OCI-LY1 (cell line): ENCODE measurements at regions not wholly inside any gene's neighbourhood (a gene's known extent, or its start where the extent isn't known, plus 50 kb on each side); places are given as distances from the start of the nearest gene placed in this dataset.

Source experiments
- H2AFZ ChIP-seq: fragments of 200-600 bp; sonication (generic), shearing (Covaris generic); 2 replicates; pipeline ENCODE4 v1.6.0; 2014; ENCODE audit warnings: antibody characterized with exemption, mild to moderate bottlenecking, low read length
- H3F3A ChIP-seq: fragments of 200-600 bp; sonication (generic), shearing (Covaris generic); 2 replicates; pipeline ENCODE4 v1.6.0; 2014; ENCODE audit warnings: mild to moderate bottlenecking, antibody characterized with exemption, low read length, moderate library complexity; ENCODE audit not compliant: insufficient read depth
- H3K27ac ChIP-seq: fragments of 200-600 bp; sonication (generic); 2 replicates; pipeline ENCODE4 v1.5.1; 2014; ENCODE audit warnings: low read length, mixed run types, mild to moderate bottlenecking, low read depth; ENCODE audit not compliant: poor library complexity, severe bottlenecking
- H3K27me3 ChIP-seq: fragments of 200-600 bp; sonication (generic); 2 replicates; pipeline ENCODE4 v1.6.0; 2014; ENCODE audit warnings: antibody characterized with exemption, mild to moderate bottlenecking, low read length, moderate library complexity; ENCODE audit not compliant: insufficient read depth
- H3K36me3 ChIP-seq: fragments of 200-600 bp; sonication (generic); 2 replicates; pipeline ENCODE4 v1.6.1; 2014; ENCODE audit warnings: mild to moderate bottlenecking, antibody characterized with exemption, low read length, moderate library complexity, mixed read lengths; ENCODE audit not compliant: insufficient read depth
- H3K4me1 ChIP-seq: fragments of 200-600 bp; sonication (generic); 2 replicates; pipeline ENCODE4 v1.5.1; 2014; ENCODE audit warnings: mild to moderate bottlenecking, low read length, moderate library complexity; ENCODE audit not compliant: insufficient read depth, severe bottlenecking
- H3K4me2 ChIP-seq: fragments of 200-600 bp; sonication (generic), shearing (Covaris generic); 2 replicates; pipeline ENCODE4 v1.6.1; 2014; ENCODE audit warnings: low read length
- H3K4me3 ChIP-seq: fragments of 200-600 bp; sonication (generic); 2 replicates; pipeline ENCODE4 v1.5.1; 2014; ENCODE audit warnings: low read length, low read depth, mild to moderate bottlenecking, mixed read lengths; ENCODE audit not compliant: poor library complexity, severe bottlenecking
- H3K79me2 ChIP-seq: fragments of 200-600 bp; shearing (Covaris generic); 2 replicates; pipeline ENCODE4 v1.6.1; 2016; ENCODE audit warnings: mixed run types, low read length, mixed read lengths; ENCODE audit not compliant: insufficient read depth
- H3K9ac ChIP-seq: fragments of 200-600 bp; sonication (generic), shearing (Covaris generic); 2 replicates; pipeline ENCODE4 v1.6.1; 2014; ENCODE audit warnings: mild to moderate bottlenecking, low read length, mixed read lengths
- H3K9me2 ChIP-seq: fragments of 200-600 bp; sonication (generic), shearing (Covaris generic); 2 replicates; pipeline ENCODE4 v1.6.1; 2014; ENCODE audit warnings: low read depth, mild to moderate bottlenecking, low read length, mixed read lengths
- H3K9me3 ChIP-seq: fragments of 200-600 bp; shearing (Covaris generic); 2 replicates; pipeline ENCODE4 v1.6.1; 2014; ENCODE audit warnings: low read length, mixed read lengths
- H4K20me1 ChIP-seq: fragments of 200-600 bp; sonication (generic), shearing (Covaris generic); 2 replicates; pipeline ENCODE4 v1.6.0; 2016; ENCODE audit warnings: mild to moderate bottlenecking, low read length; ENCODE audit not compliant: insufficient read depth
- CTCF ChIP-seq: fragments of 200-600 bp; sonication (generic), shearing (Covaris generic); IDR thresholded peaks from 2 replicates; pipeline ENCODE4 v1.5.1; 2017; ENCODE audit warnings: mild to moderate bottlenecking, antibody characterized with exemption, low read length, moderate library complexity, mixed read lengths
- EZH2 ChIP-seq: fragments of 200-600 bp; sonication (generic), shearing (Covaris generic); IDR thresholded peaks from 2 replicates; pipeline ENCODE4 v1.8.0; 2017; ENCODE audit warnings: borderline replicate concordance, mixed run types, mild to moderate bottlenecking, antibody characterized with exemption, low read length, moderate library complexity, mixed read lengths

- no peaks in the 10 kb centered on the region for H3K9me3 ChIP-seq
- no peaks in the 10 kb centered on the region for H3K36me3 ChIP-seq
- H3K27me3 ChIP-seq = no peaks in the 10 kb centered on the region
- H3F3A ChIP-seq = no peaks in the 10 kb centered on the region
- no peaks in the 10 kb centered on the region for H4K20me1 ChIP-seq
- no peak overlapping the region for H3K4me2 ChIP-seq
- H3K79me2 ChIP-seq = no peaks in the 10 kb centered on the region
- no peaks in the 10 kb centered on the region for H3K4me1 ChIP-seq
- no peak overlapping the region for H3K27ac ChIP-seq
- H3K9ac ChIP-seq = no peak overlapping the region
- TF ChIP-seq EZH2 (no peak), CTCF (no peak)
- no peak overlapping the region for H3K4me3 ChIP-seq
- H3K9me2 ChIP-seq = no peaks in the 10 kb centered on the region
- H2AFZ ChIP-seq = no peak overlapping the region
Measured at GRCh38 chr20:51183451-51183850, 160.5 kb upstream of the KCNG1 start.

- Histone ChIP-seq H2AFZ (no peak overlapping the region), H3K27ac (no peak overlapping the region), H3F3A (no peaks in the 10 kb centered on the region), H3K9me3 (no peaks in the 10 kb centered on the region), H3K79me2 (no peaks in the 10 kb centered on the region), H3K9me2 (no peaks in the 10 kb centered on the region), H3K27me3 (no peaks in the 10 kb centered on the region), H3K9ac (no peak overlapping the region), H4K20me1 (no peaks in the 10 kb centered on the region), H3K4me1 (no peaks in the 10 kb centered on the region), H3K4me3 (no peak overlapping the region), H3K36me3 (no peaks in the 10 kb centered on the region), H3K4me2 (no peak overlapping the region)
- TF ChIP-seq CTCF (no peak), EZH2 (no peak)
Measured at GRCh38 chr20:51182571-51182970, 159.7 kb upstream of the KCNG1 start.

- Histone ChIP-seq H3K27me3 (no peaks in the 10 kb centered on the region), H3K4me3 (no peak overlapping the region), H3K36me3 (no peaks in the 10 kb centered on the region), H4K20me1 (no peaks in the 10 kb centered on the region), H3K4me1 (no peaks in the 10 kb centered on the region), H3K9me3 (no peaks in the 10 kb centered on the region), H3K9ac (no peak overlapping the region), H2AFZ (no peak overlapping the region), H3K9me2 (no peaks in the 10 kb centered on the region), H3K4me2 (no peak overlapping the region), H3K27ac (no peak overlapping the region), H3F3A (no peaks in the 10 kb centered on the region), H3K79me2 (no peaks in the 10 kb centered on the region)
- TF ChIP-seq CTCF = no peak
- no peak for TF ChIP-seq EZH2
Measured at GRCh38 chr20:51178153-51178552, 155.2 kb upstream of the KCNG1 start.
